ENCODE measurements at regions not wholly inside any gene's neighbourhood (a gene's known extent, or its start where the extent isn't known, plus 50 kb on each side); places are given as distances from the start of the nearest gene placed in this dataset.

GRCh38 chr20:63064310-63064709, 57.5 kb upstream of the BHLHE23 start:
- no peak overlapping the region for H3K4me3 Mint-ChIP-seq
- no peaks in the 10 kb centered on the region for H3K4me1 Mint-ChIP-seq (ENCODE audit: low read depth)
- no peak overlapping the region for H3K27ac Mint-ChIP-seq
- H3K27me3 Mint-ChIP-seq, result peaks cover 10% of the 10 kb centered on the region
- intact Hi-C loops (cut with micrococcal nuclease), result no loop called here
- no peaks in the 10 kb centered on the region for H3K36me3 Mint-ChIP-seq (ENCODE audit: low read depth)
- peaks cover 13% of the 10 kb centered on the region for H3K9me3 Mint-ChIP-seq

DNA sequence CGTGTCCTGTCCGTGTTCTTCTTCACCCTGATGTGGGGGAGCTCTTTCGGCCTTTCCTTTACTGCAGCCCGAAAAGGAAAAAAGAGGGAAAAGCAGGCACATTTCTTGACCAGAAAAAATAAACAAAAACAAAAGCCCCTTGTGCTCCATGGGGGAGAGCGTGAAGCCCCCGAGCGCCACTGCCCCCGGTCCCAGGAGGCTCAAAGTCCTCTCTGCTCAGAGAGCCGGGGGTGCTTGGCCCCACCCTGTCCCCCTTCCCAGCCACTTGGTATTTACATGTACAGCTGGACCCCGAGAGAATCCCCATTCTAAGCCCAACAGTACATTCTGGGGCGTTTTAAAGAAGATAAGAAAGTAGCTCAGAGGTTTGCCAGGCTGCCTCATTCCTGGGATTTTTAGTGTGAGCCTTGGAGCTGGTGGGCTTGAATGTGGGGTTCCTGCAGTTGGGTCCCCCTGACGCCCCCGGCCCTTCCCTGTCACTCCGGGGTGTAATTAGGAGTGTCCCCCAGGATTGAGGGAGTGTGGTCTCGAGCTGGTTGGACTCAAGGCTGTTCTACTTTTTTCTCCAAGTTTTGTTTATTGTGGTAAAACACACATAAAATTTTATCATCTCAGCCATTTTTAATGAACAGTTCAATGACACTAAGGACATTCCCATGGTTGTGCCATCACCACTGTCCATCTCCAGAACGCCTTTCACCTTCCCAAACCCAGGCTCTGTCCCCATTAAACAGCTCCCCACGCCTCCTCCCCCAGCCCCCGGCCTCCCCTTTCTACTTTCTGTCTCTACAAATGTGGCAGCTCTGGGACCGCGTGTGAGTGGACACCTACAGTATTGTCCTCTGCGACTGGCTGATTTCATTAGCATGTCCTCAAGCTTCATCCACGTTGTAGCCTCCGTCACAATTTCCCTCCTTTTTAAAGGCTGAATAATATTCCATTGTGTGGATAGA, 55.7 kb upstream of the BHLHE23 start:
- Mint-ChIP-seq H3K27me3 (peaks cover 4% of the 10 kb centered on the region), H3K4me1 (ENCODE audit: low read depth) (no peaks in the 10 kb centered on the region), H3K9me3 (peaks cover 13% of the 10 kb centered on the region), H3K4me3 (no peak overlapping the region), H3K27ac (no peak overlapping the region), H3K36me3 (ENCODE audit: low read depth) (no peaks in the 10 kb centered on the region)
- intact Hi-C loops (cut with micrococcal nuclease), result no loop called here

DNA sequence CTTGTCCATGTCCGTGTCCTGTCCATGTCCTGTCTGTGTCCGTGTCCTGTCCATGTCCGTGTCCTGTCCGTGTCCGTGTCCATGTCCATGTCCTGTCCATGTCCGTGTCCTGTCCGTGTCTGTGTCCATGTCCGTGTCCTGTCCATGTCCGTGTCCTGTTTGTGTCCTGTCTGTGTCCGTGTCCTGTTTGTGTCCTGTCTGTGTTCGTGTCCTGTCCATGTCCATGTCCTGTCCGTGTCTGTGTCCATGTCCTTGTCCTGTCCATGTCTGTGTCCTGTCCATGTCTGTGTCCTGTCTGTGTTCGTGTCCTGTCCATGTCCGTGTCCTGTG, 55.0 kb upstream of the BHLHE23 start:
- H3K36me3 Mint-ChIP-seq (ENCODE audit: low read depth), result no peaks in the 10 kb centered on the region
- H3K27ac Mint-ChIP-seq, result no peak overlapping the region
- H3K27me3 Mint-ChIP-seq, result peaks cover 4% of the 10 kb centered on the region
- no peaks in the 10 kb centered on the region for H3K4me1 Mint-ChIP-seq (ENCODE audit: low read depth)
- peaks cover 13% of the 10 kb centered on the region for H3K9me3 Mint-ChIP-seq
- intact Hi-C loops (cut with micrococcal nuclease), result no loop called here
- H3K4me3 Mint-ChIP-seq, result no peak overlapping the region

- H3K4me3 Mint-ChIP-seq, result no peak overlapping the region
- no peak overlapping the region for H3K27ac Mint-ChIP-seq
- peaks cover 4% of the 10 kb centered on the region for H3K27me3 Mint-ChIP-seq
- intact Hi-C loops (cut with micrococcal nuclease), result no loop called here
- no peaks in the 10 kb centered on the region for H3K4me1 Mint-ChIP-seq (ENCODE audit: low read depth)
- H3K36me3 Mint-ChIP-seq (ENCODE audit: low read depth), result no peaks in the 10 kb centered on the region
- peaks cover 13% of the 10 kb centered on the region for H3K9me3 Mint-ChIP-seq
Measured at GRCh38 chr20:63061051-63061770, 54.4 kb upstream of the BHLHE23 start.

GRCh38 chr20:63060057-63060991, 53.6 kb upstream of the BHLHE23 start:
- H3K27me3 Mint-ChIP-seq, result peaks cover 4% of the 10 kb centered on the region
- intact Hi-C loops (cut with micrococcal nuclease), result no loop called here
- no peak overlapping the region for H3K4me3 Mint-ChIP-seq
- peaks cover 13% of the 10 kb centered on the region for H3K9me3 Mint-ChIP-seq
- H3K36me3 Mint-ChIP-seq (ENCODE audit: low read depth), result no peaks in the 10 kb centered on the region
- no peaks in the 10 kb centered on the region for H3K4me1 Mint-ChIP-seq (ENCODE audit: low read depth)
- H3K27ac Mint-ChIP-seq, result no peak overlapping the region

DNA sequence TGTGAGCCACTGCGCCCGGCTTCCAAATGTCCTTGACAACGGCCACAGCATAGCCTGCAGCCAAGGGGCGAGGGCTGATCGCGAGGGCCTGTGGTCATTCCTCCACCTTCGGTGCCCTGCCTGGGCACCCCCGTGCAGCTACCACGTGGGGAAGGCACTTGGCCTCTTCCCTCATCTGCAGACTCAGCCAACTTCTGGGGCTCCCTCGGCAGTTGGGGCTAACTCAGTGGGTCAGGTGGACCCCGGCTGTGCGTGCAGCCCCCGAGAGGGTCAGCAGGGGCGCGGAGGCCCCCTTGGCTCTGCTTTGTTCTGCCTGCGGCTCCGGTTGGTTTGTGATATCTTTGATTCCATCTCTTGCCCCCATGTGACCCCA, 52.9 kb upstream of the BHLHE23 start:
- no peak overlapping the region for H3K27ac Mint-ChIP-seq
- H3K4me1 Mint-ChIP-seq (ENCODE audit: low read depth), result no peaks in the 10 kb centered on the region
- H3K27me3 Mint-ChIP-seq, result peaks cover 4% of the 10 kb centered on the region
- H3K36me3 Mint-ChIP-seq (ENCODE audit: low read depth), result no peaks in the 10 kb centered on the region
- intact Hi-C loops (cut with micrococcal nuclease), result no loop called here
- H3K4me3 Mint-ChIP-seq, result no peak overlapping the region
- peaks cover 13% of the 10 kb centered on the region for H3K9me3 Mint-ChIP-seq

- no peak overlapping the region for H3K27ac Mint-ChIP-seq
- peaks cover 13% of the 10 kb centered on the region for H3K9me3 Mint-ChIP-seq
- no peaks in the 10 kb centered on the region for H3K36me3 Mint-ChIP-seq (ENCODE audit: low read depth)
- no peak overlapping the region for H3K4me3 Mint-ChIP-seq
- H3K4me1 Mint-ChIP-seq (ENCODE audit: low read depth), result no peaks in the 10 kb centered on the region
- intact Hi-C loops (cut with micrococcal nuclease), result no loop called here
- peaks cover 4% of the 10 kb centered on the region for H3K27me3 Mint-ChIP-seq
Measured at GRCh38 chr20:63058696-63059335, 52.1 kb upstream of the BHLHE23 start.

- Mint-ChIP-seq H3K27ac (no peak overlapping the region), H3K9me3 (peaks cover 13% of the 10 kb centered on the region)
- intact Hi-C loops (cut with micrococcal nuclease), result no loop called here
Measured at GRCh38 chr20:63057171-63058117, 50.7 kb upstream of the BHLHE23 start.

GRCh38 chr20:63056236-63057170, 49.7 kb upstream of the BHLHE23 start:
- Mint-ChIP-seq H3K27ac (no peak overlapping the region), H3K27me3 (peaks cover 12% of the 10 kb centered on the region), H3K4me3 (no peak overlapping the region), H3K36me3 (ENCODE audit: low read depth) (no peaks in the 10 kb centered on the region), H3K4me1 (ENCODE audit: low read depth) (no peaks in the 10 kb centered on the region), H3K9me3 (peaks cover 7% of the 10 kb centered on the region)
- intact Hi-C loops (cut with micrococcal nuclease), result no loop called here

More at GRCh38 chr20:63057171-63058117, 50.7 kb upstream of the BHLHE23 start:
- Mint-ChIP-seq H3K36me3 (ENCODE audit: low read depth) (no peaks in the 10 kb centered on the region), H3K4me3 (no peak overlapping the region), H3K4me1 (ENCODE audit: low read depth) (no peaks in the 10 kb centered on the region), H3K27me3 (peaks cover 7% of the 10 kb centered on the region)

All from dendritic cell treated with granulocyte-macrophage colony-stimulating factor and Interleukin-4, amounts not matched to agents 40 ng/mL and 50 ng/mL, for 4 days (primary cell).